22Rv1 (cell line): ENCODE measurements at regions not wholly inside any gene's neighbourhood (a gene's known extent, or its start where the extent isn't known, plus 50 kb on each side); places are given as distances from the start of the nearest gene placed in this dataset.

ENCODE experiments used
- ZFX ChIP-seq: fragments of 450-650 bp; IDR thresholded peaks from 2 replicates; pipeline ENCODE4 v1.6.1; 2017; ENCODE audit warnings: antibody characterized with exemption, borderline replicate concordance
- TF ChIP-seq, protein P1 (sequence below): fragments of 450-650 bp; IDR thresholded peaks from 2 replicates; pipeline ENCODE4 v1.5.1; 2017; ENCODE audit warnings: mild to moderate bottlenecking

DNA sequence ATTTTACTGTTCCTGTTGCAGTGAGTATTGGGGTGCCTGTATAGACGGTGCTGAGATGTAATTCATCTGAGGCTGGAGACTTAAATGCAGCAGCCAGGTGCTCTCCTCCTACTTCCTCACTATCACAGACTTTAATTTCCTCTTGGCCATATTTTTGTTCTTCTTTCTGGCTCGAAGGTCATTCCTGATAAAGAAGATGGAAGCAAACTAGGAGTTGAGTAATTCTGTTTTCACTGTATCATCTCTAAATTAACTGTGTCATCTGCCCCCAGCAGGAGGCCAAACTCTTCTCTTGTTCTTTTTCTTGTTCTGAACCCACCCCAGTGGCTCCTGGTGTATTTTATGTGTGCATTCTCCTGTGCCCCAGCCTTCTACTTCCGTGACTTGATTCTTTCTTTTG lies 141.7 kb upstream of the ARHGAP5 start:
- TF ChIP-seq, protein P1, sequence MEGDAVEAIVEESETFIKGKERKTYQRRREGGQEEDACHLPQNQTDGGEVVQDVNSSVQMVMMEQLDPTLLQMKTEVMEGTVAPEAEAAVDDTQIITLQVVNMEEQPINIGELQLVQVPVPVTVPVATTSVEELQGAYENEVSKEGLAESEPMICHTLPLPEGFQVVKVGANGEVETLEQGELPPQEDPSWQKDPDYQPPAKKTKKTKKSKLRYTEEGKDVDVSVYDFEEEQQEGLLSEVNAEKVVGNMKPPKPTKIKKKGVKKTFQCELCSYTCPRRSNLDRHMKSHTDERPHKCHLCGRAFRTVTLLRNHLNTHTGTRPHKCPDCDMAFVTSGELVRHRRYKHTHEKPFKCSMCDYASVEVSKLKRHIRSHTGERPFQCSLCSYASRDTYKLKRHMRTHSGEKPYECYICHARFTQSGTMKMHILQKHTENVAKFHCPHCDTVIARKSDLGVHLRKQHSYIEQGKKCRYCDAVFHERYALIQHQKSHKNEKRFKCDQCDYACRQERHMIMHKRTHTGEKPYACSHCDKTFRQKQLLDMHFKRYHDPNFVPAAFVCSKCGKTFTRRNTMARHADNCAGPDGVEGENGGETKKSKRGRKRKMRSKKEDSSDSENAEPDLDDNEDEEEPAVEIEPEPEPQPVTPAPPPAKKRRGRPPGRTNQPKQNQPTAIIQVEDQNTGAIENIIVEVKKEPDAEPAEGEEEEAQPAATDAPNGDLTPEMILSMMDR = no peak
- no peak for TF ChIP-seq ZFX
